Esophagus muscularis mucosa (tissue), 3 donors: ENCODE measurements at regions not wholly inside any gene's neighbourhood (a gene's known extent, or its start where the extent isn't known, plus 50 kb on each side); places are given as distances from the start of the nearest gene placed in this dataset.

Experiments used
- POLR2A ChIP-seq: fragments of 450-650 bp; IDR thresholded peaks from one replicate; pipeline ENCODE4 v1.6.1; 2017; ENCODE audit warnings: antibody characterized with exemption, moderate library complexity, mild to moderate bottlenecking, low read depth
- TF ChIP-seq, protein P1 (sequence below), 3 experiments: fragments of 200-600 bp in 2 of 3; fragments of 450-650 bp in 1 of 3; sonication (generic) in 2 of 3; IDR thresholded peaks; one replicate each; pipeline ENCODE4 v1.5.1; 2017 to 2019; ENCODE audit warnings: antibody characterized with exemption in 3 of 3, mild to moderate bottlenecking in 2 of 3, moderate library complexity in 1 of 3

DNA sequence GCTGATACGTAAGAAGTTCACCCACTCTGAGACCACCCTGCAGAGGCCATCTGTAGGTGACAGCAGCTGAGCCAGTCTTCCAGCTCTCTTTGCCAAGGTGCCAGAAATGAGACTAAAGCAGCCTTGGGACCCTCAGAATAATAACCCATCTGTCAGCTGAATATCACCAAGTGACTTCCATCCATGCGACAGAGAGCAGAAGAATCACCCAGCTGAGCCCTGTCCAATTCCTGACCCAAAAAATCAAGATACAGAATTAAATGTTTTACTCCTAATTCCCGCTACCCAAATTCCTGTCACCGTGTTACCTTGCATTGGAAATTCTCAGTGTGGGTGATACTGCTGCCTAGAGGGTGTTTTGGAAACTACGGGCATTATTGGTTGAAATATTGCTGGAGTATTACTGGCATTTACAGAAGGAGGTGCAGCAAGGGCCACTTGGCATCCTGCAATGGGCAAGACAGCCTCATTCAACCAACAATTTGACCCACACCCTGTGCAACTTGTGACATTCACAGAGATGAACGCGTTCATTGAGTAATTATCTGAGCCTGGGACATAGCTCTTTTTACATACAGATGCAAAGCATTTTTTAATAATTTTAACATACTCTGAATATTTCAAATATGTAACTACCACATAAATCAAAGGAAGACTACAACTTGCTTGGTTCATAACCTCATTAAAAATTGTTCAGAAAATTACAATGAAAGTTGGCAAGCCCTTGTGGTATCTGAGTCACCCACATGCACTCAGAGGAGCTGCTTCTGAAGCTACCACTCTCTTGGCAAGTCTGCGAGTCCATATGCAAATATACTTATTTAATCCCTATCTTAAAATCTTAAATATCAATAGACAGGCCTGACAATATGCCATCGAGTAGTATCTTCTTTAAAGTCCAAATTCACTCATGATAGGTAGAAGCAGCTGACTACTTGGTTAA lies 126.6 kb downstream of the C16orf95 start:
- TF ChIP-seq POLR2A = no peak
- TF ChIP-seq, protein P1, sequence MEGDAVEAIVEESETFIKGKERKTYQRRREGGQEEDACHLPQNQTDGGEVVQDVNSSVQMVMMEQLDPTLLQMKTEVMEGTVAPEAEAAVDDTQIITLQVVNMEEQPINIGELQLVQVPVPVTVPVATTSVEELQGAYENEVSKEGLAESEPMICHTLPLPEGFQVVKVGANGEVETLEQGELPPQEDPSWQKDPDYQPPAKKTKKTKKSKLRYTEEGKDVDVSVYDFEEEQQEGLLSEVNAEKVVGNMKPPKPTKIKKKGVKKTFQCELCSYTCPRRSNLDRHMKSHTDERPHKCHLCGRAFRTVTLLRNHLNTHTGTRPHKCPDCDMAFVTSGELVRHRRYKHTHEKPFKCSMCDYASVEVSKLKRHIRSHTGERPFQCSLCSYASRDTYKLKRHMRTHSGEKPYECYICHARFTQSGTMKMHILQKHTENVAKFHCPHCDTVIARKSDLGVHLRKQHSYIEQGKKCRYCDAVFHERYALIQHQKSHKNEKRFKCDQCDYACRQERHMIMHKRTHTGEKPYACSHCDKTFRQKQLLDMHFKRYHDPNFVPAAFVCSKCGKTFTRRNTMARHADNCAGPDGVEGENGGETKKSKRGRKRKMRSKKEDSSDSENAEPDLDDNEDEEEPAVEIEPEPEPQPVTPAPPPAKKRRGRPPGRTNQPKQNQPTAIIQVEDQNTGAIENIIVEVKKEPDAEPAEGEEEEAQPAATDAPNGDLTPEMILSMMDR (IDR thresholded peaks at IDR 0.05) = no peak
